Stimulated activated CD4-positive, alpha-beta T cell treated with anti-CD3 and anti-CD28 coated beads, Interleukin-2, amount 100 ng/mL, for 48 hours (primary cell): ENCODE measurements at regions not wholly inside any gene's neighbourhood (a gene's known extent, or its start where the extent isn't known, plus 50 kb on each side); places are given as distances from the start of the nearest gene placed in this dataset.
"Not testable (repeated sequence)": the region's sequence is repeated elsewhere in the genome, so short reads cannot be mapped to it uniquely, and the experiment has no call there.

Source experiments
- DNase-seq, 2 donors: peaks; one replicate each; pipeline ENCODE4 v3.0.0-alpha.2; 2020

GRCh38 chr14:55900749-55901148, 217.5 kb upstream of the PELI2 start:
- no peak for DNase-seq

GRCh38 chr14:55901291-55901690, 216.9 kb upstream of the PELI2 start:
- DNase-seq = no peak

- DNase-seq = no peak
Measured at GRCh38 chr14:55902241-55902640, 216.0 kb upstream of the PELI2 start.

GRCh38 chr14:55904086-55904485, 214.1 kb upstream of the PELI2 start:
- DNase-seq = no peak

GRCh38 chr14:55908106-55908505, 210.1 kb upstream of the PELI2 start:
- DNase-seq = no peak

GRCh38 chr14:55909879-55910278, 208.3 kb upstream of the PELI2 start:
- DNase-seq = no peak

GRCh38 chr14:55910601-55911243, 207.5 kb upstream of the PELI2 start:
- no peak for DNase-seq

- no peak for DNase-seq
Measured at GRCh38 chr14:55911776-55912175, 206.4 kb upstream of the PELI2 start.

- DNase-seq = no peak
Measured at GRCh38 chr14:55912344-55912743, 205.9 kb upstream of the PELI2 start.

- no peak for DNase-seq
Measured at GRCh38 chr14:55913324-55914025, 204.7 kb upstream of the PELI2 start.

- no peak for DNase-seq
Measured at GRCh38 chr14:55914771-55915170, 203.4 kb upstream of the PELI2 start.

GRCh38 chr14:55915456-55915855, 202.8 kb upstream of the PELI2 start:
- DNase-seq = no peak

GRCh38 chr14:55919800-55920199, 198.4 kb upstream of the PELI2 start:
- DNase-seq = not testable (repeated sequence)

- DNase-seq = no peak
Measured at GRCh38 chr14:55921511-55921910, 196.7 kb upstream of the PELI2 start.

- no peak for DNase-seq
Measured at GRCh38 chr14:55926007-55926406, 192.2 kb upstream of the PELI2 start.

GRCh38 chr14:55927028-55927427, 191.2 kb upstream of the PELI2 start:
- no peak for DNase-seq

GRCh38 chr14:55928276-55928675, 189.9 kb upstream of the PELI2 start:
- no peak for DNase-seq

- no peak for DNase-seq
Measured at GRCh38 chr14:55929136-55929535, 189.1 kb upstream of the PELI2 start.

GRCh38 chr14:55930016-55930784, 188.0 kb upstream of the PELI2 start:
- DNase-seq = no peak

GRCh38 chr14:55936691-55937090, 181.5 kb upstream of the PELI2 start:
- no peak for DNase-seq

GRCh38 chr14:55938249-55938791, 179.9 kb upstream of the PELI2 start:
- DNase-seq = no peak

GRCh38 chr14:55942076-55942654, 176.0 kb upstream of the PELI2 start:
- no peak for DNase-seq

GRCh38 chr14:55942826-55943225, 175.4 kb upstream of the PELI2 start:
- DNase-seq = no peak
